ENCODE measurements at regions not wholly inside any gene's neighbourhood (a gene's known extent, or its start where the extent isn't known, plus 50 kb on each side); places are given as distances from the start of the nearest gene placed in this dataset.

DNA sequence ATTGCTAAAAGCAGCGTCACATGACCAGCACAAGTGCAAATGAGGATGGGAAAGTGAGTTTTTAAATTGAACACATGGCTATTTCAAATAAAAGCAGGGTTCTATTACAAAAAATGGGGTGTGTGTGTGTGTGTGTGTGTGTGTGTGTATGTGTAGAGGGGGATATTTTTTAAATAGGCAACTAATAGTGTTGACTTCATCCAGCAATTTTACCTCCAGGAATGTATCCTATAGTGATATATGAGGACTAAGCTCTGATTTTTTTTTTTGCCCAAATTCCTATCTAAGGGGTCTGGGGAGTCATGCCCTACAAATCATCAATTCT is 78.9 kb upstream of the AMN1 start:
- Histone ChIP-seq H3K4me3 (ENCODE audit: extremely low read depth in 1 of 4, insufficient read depth in 2 of 4, low read depth in 3 of 4, low read length in 4 of 4) (no peak overlapping the region), H2AK5ac (ENCODE audit: low read depth, low read length) (no peak overlapping the region), H2AFZ (ENCODE audit: low read length) (no peak overlapping the region)
- TF ChIP-seq SIN3A (conservative IDR thresholded peaks at IDR 0.05 in 1 of 2, IDR thresholded peaks at IDR 0.05 in 1 of 2; ENCODE audit: low read depth in 1 of 2, low read length in 2 of 2) = no peak
- no peak for TF ChIP-seq PHF8 (conservative IDR thresholded peaks at IDR 0.05; ENCODE audit: low read depth, low read length)
- TF ChIP-seq MAFK (IDR thresholded peaks at IDR 0.05; ENCODE audit: low read depth, low read length) = no peak
- no peak for TF ChIP-seq POLR2A (IDR thresholded peaks at IDR 0.05; ENCODE audit: control extremely low read depth in 1 of 2, low read depth in 2 of 2, low read length in 2 of 2)
- no peak for TF ChIP-seq RNF2 (IDR thresholded peaks at IDR 0.05; ENCODE audit: borderline replicate concordance, low read depth, low read length, missing control alignments, poor library complexity, severe bottlenecking)
- TF ChIP-seq SIX5 (IDR thresholded peaks at IDR 0.05; ENCODE audit: low read depth, low read length) = no peak
- TF ChIP-seq EZH2 (IDR thresholded peaks at IDR 0.05; ENCODE audit: low read depth, low read length, severe bottlenecking) = no peak
- TF ChIP-seq, protein P1, sequence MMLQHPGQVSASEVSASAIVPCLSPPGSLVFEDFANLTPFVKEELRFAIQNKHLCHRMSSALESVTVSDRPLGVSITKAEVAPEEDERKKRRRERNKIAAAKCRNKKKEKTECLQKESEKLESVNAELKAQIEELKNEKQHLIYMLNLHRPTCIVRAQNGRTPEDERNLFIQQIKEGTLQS (IDR thresholded peaks at IDR 0.05; ENCODE audit: insufficient read depth, low read depth, low read length) = no peak
- TF ChIP-seq BRCA1 (IDR thresholded peaks at IDR 0.05; ENCODE audit: low read depth, low read length) = no peak
- TF ChIP-seq, protein P2, sequence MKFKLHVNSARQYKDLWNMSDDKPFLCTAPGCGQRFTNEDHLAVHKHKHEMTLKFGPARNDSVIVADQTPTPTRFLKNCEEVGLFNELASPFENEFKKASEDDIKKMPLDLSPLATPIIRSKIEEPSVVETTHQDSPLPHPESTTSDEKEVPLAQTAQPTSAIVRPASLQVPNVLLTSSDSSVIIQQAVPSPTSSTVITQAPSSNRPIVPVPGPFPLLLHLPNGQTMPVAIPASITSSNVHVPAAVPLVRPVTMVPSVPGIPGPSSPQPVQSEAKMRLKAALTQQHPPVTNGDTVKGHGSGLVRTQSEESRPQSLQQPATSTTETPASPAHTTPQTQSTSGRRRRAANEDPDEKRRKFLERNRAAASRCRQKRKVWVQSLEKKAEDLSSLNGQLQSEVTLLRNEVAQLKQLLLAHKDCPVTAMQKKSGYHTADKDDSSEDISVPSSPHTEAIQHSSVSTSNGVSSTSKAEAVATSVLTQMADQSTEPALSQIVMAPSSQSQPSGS (IDR thresholded peaks at IDR 0.05; ENCODE audit: low read length) = no peak
- no peak for TF ChIP-seq FOSL1 (IDR thresholded peaks at IDR 0.05; ENCODE audit: insufficient read depth, low read depth, low read length)
- TF ChIP-seq BACH1 (IDR thresholded peaks at IDR 0.05; ENCODE audit: low read length) = no peak

More for the DNA sequence above, 78.9 kb upstream of the AMN1 start:
- no peak overlapping the region for H2BK120ac ChIP-seq (replicated peaks; ENCODE audit: low read depth, low read length)
- H3K27ac ChIP-seq (ENCODE audit: low read depth, low read length) = no peak overlapping the region
- no peak overlapping the region for H2BK12ac ChIP-seq (ENCODE audit: low read depth, low read length)
- FAIRE-seq = no peak
- no peaks in the 10 kb centered on the region for H3K23me2 ChIP-seq (ENCODE audit: low read depth, low read length)
- H3K9me3 ChIP-seq (ENCODE audit: insufficient read depth in 2 of 2, low read depth in 1 of 2, low read length in 1 of 2) = no peaks in the 10 kb centered on the region
- H3K27me3 ChIP-seq (replicated peaks in 1 of 4; ENCODE audit: control insufficient read depth in 3 of 4, extremely low read depth in 1 of 4, insufficient read depth in 3 of 4, low read length in 3 of 4) = no peaks in the 10 kb centered on the region
- H2BK5ac ChIP-seq (ENCODE audit: low read depth, low read length) = no peak overlapping the region
- ChIA-PET POLR2A (ENCODE audit: partially characterized antibody) (no interaction called here), CTCF (ENCODE audit: partially characterized antibody) (interaction anchor here (1.4 kb wide), 1 partner anchor 483 kb away, joined by 3 read pairs; no protein-coding TSS in a partner anchor)
- H4K5ac ChIP-seq (ENCODE audit: insufficient read length, low read depth, low read length) = no peak overlapping the region
- H3K36me3 ChIP-seq (ENCODE audit: control insufficient read depth in 2 of 4, insufficient read depth in 4 of 4, low read length in 3 of 4) = no peaks in the 10 kb centered on the region
- no peak overlapping the region for H3K4ac ChIP-seq (replicated peaks; ENCODE audit: insufficient read length, low read depth, low read length)
- no peaks in the 10 kb centered on the region for H3K79me2 ChIP-seq (ENCODE audit: control insufficient read depth in 1 of 2, insufficient read depth in 2 of 2, low read length in 2 of 2)
- H3K4me1 ChIP-seq (replicated peaks in 1 of 4; ENCODE audit: control insufficient read depth in 3 of 4, insufficient read depth in 4 of 4, low read length in 3 of 4) = peaks cover 0 to under 1% (median 0%) of the 10 kb centered on the region in 4 experiments; a peak in 3 of 7 replicates
- H2BK15ac ChIP-seq (ENCODE audit: low read length) = no peak overlapping the region
- no peak overlapping the region for H3K56ac ChIP-seq (replicated peaks; ENCODE audit: insufficient read length, low read depth, low read length)
- 91% methylated on average over 1 of the region's 1 CpG; no CpG with 5 or more reads in 1 of the 2 experiments for WGBS, 2 experiments (ENCODE audit: extremely low coverage in 1 of 2, insufficient coverage in 1 of 2, insufficient read length in 1 of 2, insufficient replicate concordance in 2 of 2, low coverage in 1 of 2, low lambda C conversion rate in 2 of 2, missing lambda C conversion rate in 1 of 2)
- H3K14ac ChIP-seq (ENCODE audit: insufficient read length) = no peak overlapping the region
- no peak overlapping the region for H3K9ac ChIP-seq (replicated peaks in 1 of 4; ENCODE audit: extremely low read depth in 1 of 4, low read depth in 3 of 4, low read length in 3 of 4)
- no peaks in the 10 kb centered on the region for H4K20me1 ChIP-seq (replicated peaks in 1 of 2; ENCODE audit: control insufficient read depth in 1 of 2, insufficient read depth in 2 of 2, low read length in 2 of 2)
- no peak overlapping the region for H2BK20ac ChIP-seq (ENCODE audit: low read length)
- no peak overlapping the region for H3K23ac ChIP-seq (ENCODE audit: insufficient read length)
- no peaks in the 10 kb centered on the region for H3K79me1 ChIP-seq (ENCODE audit: low read depth, low read length)
- no peak overlapping the region for H4K91ac ChIP-seq (replicated peaks; ENCODE audit: insufficient read length, low read length)
- no peak overlapping the region for H3K4me2 ChIP-seq (ENCODE audit: insufficient read depth in 1 of 2, low read depth in 2 of 2, low read length in 2 of 2)
- H4K8ac ChIP-seq (ENCODE audit: extremely low read depth, insufficient read depth, low read length) = no peak overlapping the region
- no peak for DNase-seq (ENCODE audit: low read depth in 1 of 2, low spot score in 2 of 2)
- H3K18ac ChIP-seq (ENCODE audit: extremely low read depth, low read length) = no peak overlapping the region

All from H1 (cell line).